Progenitor cell of endocrine pancreas (in vitro differentiated cells): ENCODE measurements at regions not wholly inside any gene's neighbourhood (a gene's known extent, or its start where the extent isn't known, plus 50 kb on each side); places are given as distances from the start of the nearest gene placed in this dataset.

Experiments used
- DNase-seq: peaks from one replicate; pipeline ENCODE4 v3.0.0; 2021; ENCODE audit warnings: low spot score; ENCODE audit not compliant: unreplicated experiment
- H3K27ac Mint-ChIP-seq: 2 replicates; pipeline ENCODE4 v1.8.0; 2021; ENCODE audit warnings: mild to moderate bottlenecking, moderate library complexity, mixed read lengths
- H3K27me3 Mint-ChIP-seq: 2 replicates; pipeline ENCODE4 v1.8.0; 2021; ENCODE audit warnings: mixed read lengths
- H3K36me3 Mint-ChIP-seq: 2 replicates; pipeline ENCODE4 v1.8.0; 2022; ENCODE audit warnings: mixed read lengths; ENCODE audit not compliant: insufficient read depth
- H3K4me1 Mint-ChIP-seq: 2 replicates; pipeline ENCODE4 v1.8.0; 2021; ENCODE audit warnings: low read depth, mixed read lengths
- H3K4me3 Mint-ChIP-seq: 2 replicates; pipeline ENCODE4 v1.8.0; 2021; ENCODE audit warnings: low read depth, mild to moderate bottlenecking, moderate library complexity, mixed read lengths
- H3K9me3 Mint-ChIP-seq: 2 replicates; pipeline ENCODE4 v1.8.0; 2021; ENCODE audit warnings: low read depth, mixed read lengths
- CTCF ChIP-seq: fragments of 200-600 bp; sonication (generic); IDR thresholded peaks from one replicate; pipeline ENCODE4 v1.5.0; 2021; ENCODE audit warnings: antibody characterized with exemption, mild to moderate bottlenecking; ENCODE audit not compliant: unreplicated experiment

GRCh38 chr21:43306911-43307676, 119.8 kb downstream of the SIK1 start:
- Mint-ChIP-seq H3K36me3 (no peaks in the 10 kb centered on the region), H3K4me1 (peaks cover 12% of the 10 kb centered on the region), H3K9me3 (no peaks in the 10 kb centered on the region), H3K4me3 (no peak overlapping the region), H3K27me3 (peaks cover 13% of the 10 kb centered on the region), H3K27ac (no peak overlapping the region)
- DNase-seq = no peak
- no peak for TF ChIP-seq CTCF

GRCh38 chr21:43306391-43306790, 120.5 kb downstream of the SIK1 start:
- no peak for TF ChIP-seq CTCF
- Mint-ChIP-seq H3K27me3 (peaks cover 13% of the 10 kb centered on the region), H3K27ac (no peak overlapping the region), H3K9me3 (no peaks in the 10 kb centered on the region), H3K4me1 (peaks cover 5% of the 10 kb centered on the region), H3K36me3 (no peaks in the 10 kb centered on the region), H3K4me3 (no peak overlapping the region)
- no peak for DNase-seq

- no peak for DNase-seq
- no peaks in the 10 kb centered on the region for H3K9me3 Mint-ChIP-seq
- no peaks in the 10 kb centered on the region for H3K36me3 Mint-ChIP-seq
- no peak overlapping the region for H3K27ac Mint-ChIP-seq
- no peak overlapping the region for H3K4me3 Mint-ChIP-seq
- no peak for TF ChIP-seq CTCF
- H3K27me3 Mint-ChIP-seq = peaks cover 13% of the 10 kb centered on the region
- peaks cover 4% of the 10 kb centered on the region for H3K4me1 Mint-ChIP-seq
Measured at GRCh38 chr21:43305811-43306311, 121.1 kb downstream of the SIK1 start.

GRCh38 chr21:43305336-43305665, 121.6 kb downstream of the SIK1 start:
- Mint-ChIP-seq H3K27ac (no peak overlapping the region), H3K4me1 (peaks cover 1% of the 10 kb centered on the region), H3K4me3 (no peak overlapping the region), H3K27me3 (peaks cover 13% of the 10 kb centered on the region), H3K36me3 (no peaks in the 10 kb centered on the region), H3K9me3 (no peaks in the 10 kb centered on the region)
- no peak for TF ChIP-seq CTCF
- DNase-seq = no peak

- Mint-ChIP-seq H3K9me3 (no peaks in the 10 kb centered on the region), H3K4me3 (no peak overlapping the region), H3K4me1 (peaks cover 1% of the 10 kb centered on the region), H3K27me3 (peaks cover 13% of the 10 kb centered on the region), H3K36me3 (no peaks in the 10 kb centered on the region), H3K27ac (no peak overlapping the region)
- DNase-seq = no peak
- no peak for TF ChIP-seq CTCF
Measured at GRCh38 chr21:43304621-43305335, 122.2 kb downstream of the SIK1 start.
